GM18867 (cell line): ENCODE measurements at regions not wholly inside any gene's neighbourhood (a gene's known extent, or its start where the extent isn't known, plus 50 kb on each side); places are given as distances from the start of the nearest gene placed in this dataset.

Source experiments
- ATAC-seq: cut with Tn5 transposase; IDR thresholded peaks from one replicate; pipeline ENCODE4 v1.9.1; 2021; ENCODE audit warnings: mild to moderate bottlenecking, moderate library complexity; ENCODE audit not compliant: unreplicated experiment

- ATAC-seq: no peak
These were observed 66.3 kb downstream of the ITM2A start for GRCh38 chrX:79300856-79301255.

- no peak for ATAC-seq
These were observed 76.5 kb downstream of the ITM2A start for GRCh38 chrX:79290596-79290995.

- ATAC-seq: no peak
These were observed 78.4 kb downstream of the ITM2A start for GRCh38 chrX:79288733-79289132.

GRCh38 chrX:79287724-79288123 lies 79.4 kb downstream of the ITM2A start:
- ATAC-seq: no peak

GRCh38 chrX:79281775-79282174 lies 85.4 kb downstream of the ITM2A start:
- no peak for ATAC-seq

- peak; percentile 98 for ATAC-seq
These were observed 96.7 kb downstream of the ITM2A start for GRCh38 chrX:79270401-79270800.

GRCh38 chrX:79268788-79269187 lies 98.3 kb downstream of the ITM2A start:
- ATAC-seq: no peak

- no peak for ATAC-seq
These were observed 100.4 kb downstream of the ITM2A start for GRCh38 chrX:79266702-79267101.

GRCh38 chrX:79263550-79263949 lies 103.6 kb downstream of the ITM2A start:
- ATAC-seq: no peak

GRCh38 chrX:79259073-79259689 lies 108.0 kb downstream of the ITM2A start:
- ATAC-seq: peak; percentile 93

- no peak for ATAC-seq
These were observed 99.2 kb downstream of the GPR174 start for GRCh38 chrX:79243691-79244090.

GRCh38 chrX:79235899-79236298 lies 91.4 kb downstream of the GPR174 start:
- no peak for ATAC-seq

GRCh38 chrX:79231662-79232061 lies 87.2 kb downstream of the GPR174 start:
- ATAC-seq: no peak
